HepG2 (cell line): ENCODE measurements at regions not wholly inside any gene's neighbourhood (a gene's known extent, or its start where the extent isn't known, plus 50 kb on each side); places are given as distances from the start of the nearest gene placed in this dataset.

ENCODE experiments used
- ATAC-seq: fragments of 200-7000 bp; cut with Tn5 transposase; 3 replicates; pipeline ENCODE4 v1.9.1; 2020; ENCODE audit warnings: mild to moderate bottlenecking, moderate library complexity
- BruUV-seq: library from RNA; stranded (reverse); fragments of 400-500 nt; replicated peaks from 2 replicates; lab custom pipeline; 2021; lab: Mats Ljungman, UMichigan
- CTCF ChIA-PET: fragments of 300-600 bp; formaldehyde crosslinking; extraction: SDS; loops from one replicate; lab custom pipeline; 2021; ENCODE audit warnings: low total read pairs, inconsistent platforms, low intra/inter-chr PET ratio; lab: Yijun Ruan, JAX
- POLR2A ChIA-PET: fragments of 350-600 bp; sonication (Branson Sonifier 250); formaldehyde crosslinking; loops from one replicate; lab custom pipeline; 2020; ENCODE audit warnings: antibody characterized with exemption, inconsistent platforms; lab: Yijun Ruan, JAX
- DNase-seq: peaks from one replicate; pipeline ENCODE4 v3.0.0-alpha.2; 2015; ENCODE audit warnings: low spot score
- FAIRE-seq: peaks from 3 replicates; lab custom pipeline; 2011; peaks lifted over from hg19 to GRCh38; lab: Jason Lieb, UNC
- H2AFZ ChIP-seq: one replicate; pipeline ENCODE4 v1.6.1; 2011; ENCODE audit warnings: low read length, inconsistent platforms
- H3K27ac ChIP-seq: fragments of 300-600 bp; 3 replicates; pipeline ENCODE4 v1.8.0; 2011; ENCODE audit warnings: mixed run types, mild to moderate bottlenecking, mixed read lengths, low read length, inconsistent platforms; ENCODE audit not compliant: insufficient read depth; ENCODE audit errors: extremely low read length
- H3K27me3 ChIP-seq, 2 experiments: fragments of 200-600 bp in 1 of 2; 2 replicates in 1 of 2; 3 replicates in 1 of 2; pipeline versions ENCODE4 v1.6.0 to v1.8.0; 2011; ENCODE audit warnings: low read length in 2 of 2, mild to moderate bottlenecking in 2 of 2, moderate library complexity in 2 of 2, inconsistent platforms in 1 of 2; ENCODE audit not compliant: insufficient read depth in 2 of 2, control insufficient read depth in 1 of 2
- H3K36me3 ChIP-seq, 2 experiments: fragments of 200-600 bp in 1 of 2; replicated peaks in 1 of 2; 2 replicates in 1 of 2; 3 replicates in 1 of 2; pipeline versions ENCODE4 v1.5.1 to v1.8.0; 2011; ENCODE audit warnings: low read length in 2 of 2, inconsistent platforms in 1 of 2; ENCODE audit not compliant: insufficient read depth in 2 of 2, control insufficient read depth in 1 of 2
- H3K4me1 ChIP-seq: 2 replicates; pipeline ENCODE4 v1.5.1; 2012; ENCODE audit warnings: low read length, inconsistent platforms; ENCODE audit not compliant: insufficient read depth
- H3K4me2 ChIP-seq: 2 replicates; pipeline ENCODE4 v1.6.0; 2011; ENCODE audit warnings: low read depth, low read length, inconsistent platforms
- H3K4me3 ChIP-seq, 3 experiments: fragments of 200-600 bp in 1 of 3; sonication (generic), shearing (Covaris generic) in 1 of 3; replicated peaks in 1 of 3; 2 replicates each; pipeline ENCODE4 v1.5.1; 2011 to 2016; ENCODE audit warnings: low read length in 3 of 3, inconsistent platforms in 2 of 3, low read depth in 2 of 3, mild to moderate bottlenecking in 2 of 3, control low read depth in 1 of 3, mixed read lengths in 1 of 3; ENCODE audit not compliant: insufficient read depth in 1 of 3
- H3K79me2 ChIP-seq: one replicate; pipeline ENCODE4 v1.6.1; 2011; ENCODE audit warnings: low read length, inconsistent platforms; ENCODE audit not compliant: insufficient read depth
- H3K9ac ChIP-seq: 2 replicates; pipeline ENCODE4 v1.6.0; 2011; ENCODE audit warnings: mild to moderate bottlenecking, low read depth, low read length, inconsistent platforms; ENCODE audit not compliant: insufficient read depth
- H3K9me3 ChIP-seq: 2 replicates; pipeline ENCODE4 v1.5.1; 2012; ENCODE audit warnings: mild to moderate bottlenecking, low read length
- H4K20me1 ChIP-seq: 2 replicates; pipeline ENCODE4 v1.6.0; 2011; ENCODE audit warnings: inconsistent platforms, mild to moderate bottlenecking, low read length, moderate library complexity; ENCODE audit not compliant: insufficient read depth
- ATF7-NPFF ChIP-seq: sonication (generic); formaldehyde crosslinking; IDR thresholded peaks from 2 replicates; pipeline ENCODE4 v1.8.1; 2023; ENCODE audit warnings: mild to moderate bottlenecking, low read depth, missing genetic modification reagents, moderate library complexity
- CREM ChIP-seq, 2 experiments: sonication (generic) in 1 of 2; formaldehyde crosslinking in 1 of 2; IDR thresholded peaks; 2 replicates each; pipeline versions ENCODE4 v1.4.0 to v1.6.1; 2016 to 2020; ENCODE audit warnings: antibody characterized with exemption in 1 of 2, mild to moderate bottlenecking in 1 of 2, missing genetic modification reagents in 1 of 2
- HNRNPH1 ChIP-seq: fragments of 200-400 bp; formaldehyde crosslinking; optimal IDR thresholded peaks from 2 replicates; pipeline ENCODE3; 2017; ENCODE audit warnings: mild to moderate bottlenecking, low read depth, low read length
- IRF2 ChIP-seq: IDR thresholded peaks from 2 replicates; pipeline ENCODE4 v1.6.1; 2018; ENCODE audit warnings: missing genetic modification reagents, missing compliant biosample characterization
- SAP130 ChIP-seq: IDR thresholded peaks from 2 replicates; pipeline ENCODE4 v1.6.1; 2016; ENCODE audit warnings: low read depth
- TCF7L2 ChIP-seq: IDR thresholded peaks from 2 replicates; pipeline ENCODE4 v1.6.1; 2011; ENCODE audit warnings: mild to moderate bottlenecking, low read depth, low read length, moderate library complexity
- TEAD3 ChIP-seq: optimal IDR thresholded peaks from 2 replicates; pipeline ENCODE3; 2016; ENCODE audit warnings: borderline replicate concordance
- ZNF343 ChIP-seq: sonication (generic); formaldehyde crosslinking; IDR thresholded peaks from 2 replicates; pipeline ENCODE4 v1.4.0; 2020; ENCODE audit warnings: mild to moderate bottlenecking, missing genetic modification reagents
- ZNF878 ChIP-seq: sonication (generic); formaldehyde crosslinking; IDR thresholded peaks from 2 replicates; pipeline ENCODE4 v1.8.1; 2023; ENCODE audit warnings: mild to moderate bottlenecking, missing genetic modification reagents, moderate library complexity
- WGBS: methylation state at CpG from one replicate; pipeline ENCODE4 v1.1.6; 2017; ENCODE audit warnings: low lambda C conversion rate; 5-methylcytosine and 5-hydroxymethylcytosine counted together
- in situ Hi-C: cut with HindIII; loops from 2 replicates; pipeline ENCODE4 v1.10.0; 2017; ENCODE audit warnings: low pct_unique_long_range_greater_than_20kb; ENCODE audit not compliant: extremely low pct_ligation_motif_present
- intact Hi-C: fragments of 100-400 bp; cut with micrococcal nuclease; formaldehyde crosslinking; loops from one replicate; pipeline ENCODE4 v1.10.0; 2022; ENCODE audit not compliant: unreplicated experiment
- TF ChIP-seq, protein P1 (sequence below): sonication (generic); formaldehyde crosslinking; IDR thresholded peaks from 2 replicates; pipeline ENCODE4 v1.5.0; 2020; ENCODE audit warnings: missing genetic modification reagents, mild to moderate bottlenecking, borderline replicate concordance

DNA sequence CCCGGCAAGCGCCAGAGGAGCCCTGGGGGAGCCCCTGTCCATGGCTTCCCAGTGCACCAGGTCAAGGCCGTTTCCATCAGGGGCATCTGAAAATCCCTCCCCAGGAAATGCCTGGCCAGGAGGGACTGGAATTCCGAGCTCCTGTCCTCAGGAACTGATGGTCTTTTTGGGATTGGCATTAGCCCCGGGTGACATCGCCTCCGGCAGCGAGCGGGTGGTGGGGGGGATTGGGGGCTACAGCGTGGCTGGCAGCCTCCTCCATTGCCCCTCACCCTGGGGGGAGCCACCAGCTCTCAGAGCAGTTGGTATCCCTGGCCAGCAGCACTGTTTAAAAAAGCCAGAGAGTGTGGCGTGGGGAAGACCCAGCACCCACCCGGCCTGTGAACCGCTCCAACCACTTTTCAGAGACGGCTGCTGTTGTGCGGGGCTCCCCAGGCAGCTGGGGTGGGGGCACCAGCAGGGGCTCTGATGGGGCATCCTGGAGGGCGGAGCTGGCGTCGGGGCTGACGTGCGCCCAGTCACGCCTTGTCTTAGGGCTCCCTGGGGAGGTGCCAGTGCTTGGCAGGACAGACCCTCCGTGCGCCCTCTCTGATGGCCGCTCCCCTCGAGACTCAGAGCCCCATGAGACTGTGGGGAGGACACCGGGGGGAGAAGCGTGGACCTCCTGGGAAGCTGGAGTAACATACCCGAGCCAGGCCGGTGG, 62.9 kb upstream of the TTC34 start:
- H3K4me2 ChIP-seq = no peak overlapping the region
- no peak overlapping the region for H2AFZ ChIP-seq
- H3K36me3 ChIP-seq = no peaks in the 10 kb centered on the region
- no peaks in the 10 kb centered on the region for H3K79me2 ChIP-seq
- H3K4me1 ChIP-seq = no peaks in the 10 kb centered on the region
- H3K27ac ChIP-seq = no peak overlapping the region
- ChIA-PET POLR2A (no interaction called here), CTCF (no interaction called here)
- in situ Hi-C loops (no loop called here), intact Hi-C loops (no loop called here)
- TF ChIP-seq, protein P1, sequence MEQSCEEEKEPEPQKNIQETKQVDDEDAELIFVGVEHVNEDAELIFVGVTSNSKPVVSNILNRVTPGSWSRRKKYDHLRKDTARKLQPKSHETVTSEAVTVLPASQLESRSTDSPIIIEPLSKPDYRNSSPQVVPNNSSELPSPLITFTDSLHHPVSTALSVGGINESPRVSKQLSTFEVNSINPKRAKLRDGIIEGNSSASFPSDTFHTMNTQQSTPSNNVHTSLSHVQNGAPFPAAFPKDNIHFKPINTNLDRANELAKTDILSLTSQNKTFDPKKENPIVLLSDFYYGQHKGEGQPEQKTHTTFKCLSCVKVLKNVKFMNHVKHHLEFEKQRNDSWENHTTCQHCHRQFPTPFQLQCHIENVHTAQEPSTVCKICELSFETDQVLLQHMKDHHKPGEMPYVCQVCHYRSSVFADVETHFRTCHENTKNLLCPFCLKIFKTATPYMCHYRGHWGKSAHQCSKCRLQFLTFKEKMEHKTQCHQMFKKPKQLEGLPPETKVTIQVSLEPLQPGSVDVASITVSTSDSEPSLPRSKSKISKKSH = no peak
- TF ChIP-seq IRF2 = no peak
- TF ChIP-seq SAP130 = no peak
- TF ChIP-seq TEAD3 (CRISPR knock-in tag) = no peak
- no peak for TF ChIP-seq ZNF878 (CRISPR knock-in tag)
- TF ChIP-seq ATF7-NPFF = no peak
- no peak for TF ChIP-seq CREM (IDR thresholded peaks at IDR 0.05)
- no peak for TF ChIP-seq CREM (CRISPR knock-in tag; IDR thresholded peaks at IDR 0.05)
- TF ChIP-seq HNRNPH1 = no peak
- TF ChIP-seq ZNF343 (CRISPR knock-in tag) = no peak
- no peak for TF ChIP-seq TCF7L2
- H3K9me3 ChIP-seq = no peaks in the 10 kb centered on the region
- H3K9ac ChIP-seq = no peak overlapping the region
- H4K20me1 ChIP-seq = no peaks in the 10 kb centered on the region; the same call in 1 of the 2 replicates
- DNase-seq = no peak
- WGBS = 10% methylated on average over 12 of the region's 29 CpGs
- ATAC-seq = no peak
- peaks cover 17 to 68% of the 10 kb centered on the region in 2 experiments for H3K27me3 ChIP-seq
- H3K4me3 ChIP-seq = no peak overlapping the region
- BruUV-seq = no TSS peak
- no peak for FAIRE-seq
